GM23248 (cell line): ENCODE measurements at regions not wholly inside any gene's neighbourhood (a gene's known extent, or its start where the extent isn't known, plus 50 kb on each side); places are given as distances from the start of the nearest gene placed in this dataset.

Experiments used
- DNase-seq: peaks from one replicate; pipeline ENCODE4 v3.0.0-alpha.2; 2015
- H2AFZ ChIP-seq: fragments of 200-600 bp; sonication (generic); 2 replicates; pipeline ENCODE4 v1.6.1; 2016; ENCODE audit warnings: antibody characterized with exemption
- H3F3A ChIP-seq: fragments of 200-600 bp; sonication (generic); 2 replicates; pipeline ENCODE4 v1.6.1; 2016; ENCODE audit warnings: mild to moderate bottlenecking, antibody characterized with exemption, mixed run types; ENCODE audit not compliant: insufficient read depth
- H3K27ac ChIP-seq: fragments of 200-600 bp; sonication (generic); 2 replicates; pipeline ENCODE4 v1.5.1; 2016; ENCODE audit warnings: mild to moderate bottlenecking
- H3K27me3 ChIP-seq: fragments of 200-600 bp; sonication (generic); replicated peaks from 2 replicates; pipeline ENCODE4 v1.6.1; 2016; ENCODE audit warnings: mild to moderate bottlenecking; ENCODE audit not compliant: insufficient read depth
- H3K36me3 ChIP-seq: fragments of 200-600 bp; sonication (generic); 2 replicates; pipeline ENCODE4 v1.6.1; 2016; ENCODE audit warnings: low read depth, mild to moderate bottlenecking
- H3K4me1 ChIP-seq: fragments of 200-600 bp; sonication (generic); 2 replicates; pipeline ENCODE4 v1.6.1; 2016; ENCODE audit warnings: mild to moderate bottlenecking; ENCODE audit not compliant: insufficient read depth
- H3K4me2 ChIP-seq: fragments of 200-600 bp; sonication (generic); one replicate; pipeline ENCODE4 v1.6.1; 2016; ENCODE audit warnings: mild to moderate bottlenecking; ENCODE audit not compliant: unreplicated experiment
- H3K4me3 ChIP-seq: fragments of 200-600 bp; sonication (generic); 2 replicates; pipeline ENCODE4 v1.5.1; 2016; ENCODE audit warnings: mild to moderate bottlenecking
- H3K79me2 ChIP-seq: fragments of 200-600 bp; sonication (generic); 2 replicates; pipeline ENCODE4 v1.6.1; 2016; ENCODE audit warnings: mild to moderate bottlenecking; ENCODE audit not compliant: insufficient read depth
- H3K9ac ChIP-seq: fragments of 200-600 bp; sonication (generic); 2 replicates; pipeline ENCODE4 v1.6.1; 2016; ENCODE audit warnings: mild to moderate bottlenecking
- H3K9me2 ChIP-seq: fragments of 200-600 bp; sonication (generic); 2 replicates; pipeline ENCODE4 v1.6.1; 2016; ENCODE audit warnings: mixed run types, mild to moderate bottlenecking, moderate library complexity; ENCODE audit not compliant: insufficient read depth
- H3K9me3 ChIP-seq: fragments of 200-600 bp; sonication (generic); one replicate; pipeline ENCODE4 v1.6.1; 2017; ENCODE audit warnings: low read depth
- H4K20me1 ChIP-seq: fragments of 200-600 bp; sonication (generic); 2 replicates; pipeline ENCODE4 v1.6.0; 2016; ENCODE audit not compliant: insufficient read depth
- EZH2 ChIP-seq: fragments of 200-600 bp; sonication (generic); IDR thresholded peaks from 2 replicates; pipeline ENCODE4 v1.6.1; 2018; ENCODE audit warnings: antibody characterized with exemption, mild to moderate bottlenecking; ENCODE audit not compliant: insufficient read depth, poor library complexity, severe bottlenecking
- EZH2phosphoT487 ChIP-seq: fragments of 200-600 bp; sonication (generic); IDR thresholded peaks from 2 replicates; pipeline ENCODE4 v1.6.1; 2018; ENCODE audit warnings: antibody characterized with exemption, moderate library complexity, mild to moderate bottlenecking, low read depth; ENCODE audit not compliant: insufficient read depth
- WGBS, 2 experiments: methylation state at CpG; one replicate each; pipeline ENCODE4 v1.1.6; 2015 to 2017; ENCODE audit warnings: low lambda C conversion rate in 2 of 2, low coverage in 1 of 2; ENCODE audit errors: missing lambda C conversion rate in 2 of 2; 5-methylcytosine and 5-hydroxymethylcytosine counted together
- in situ Hi-C: fragments of 300-500 bp; cut with MboI; formaldehyde crosslinking; loops from 2 replicates; pipeline ENCODE4 v1.15.0; 2020

- TF ChIP-seq EZH2 (no peak), EZH2phosphoT487 (no peak)
- peaks cover 9% of the 10 kb centered on the region for H3F3A ChIP-seq
- no peaks in the 10 kb centered on the region for H3K9me3 ChIP-seq
- H3K4me1 ChIP-seq = peaks cover 15% of the 10 kb centered on the region
- peak; percentile 92 for DNase-seq
- H4K20me1 ChIP-seq = no peaks in the 10 kb centered on the region
- WGBS, 2 experiments = 0% methylated on average over 3 of the region's 3 CpGs
- H3K79me2 ChIP-seq = no peaks in the 10 kb centered on the region
- no peak overlapping the region for H3K4me3 ChIP-seq
- H3K4me2 ChIP-seq = peak overlapping the region; percentile 54
- no peaks in the 10 kb centered on the region for H3K9me2 ChIP-seq
- 0 out of 2 replicates have a peak, but pooled peaks cover 3% of the 10 kb centered on the region for H3K36me3 ChIP-seq
- peak overlapping the region; percentile 53 for H2AFZ ChIP-seq
- no peaks in the 10 kb centered on the region for H3K27me3 ChIP-seq
- no peak overlapping the region for H3K9ac ChIP-seq
- in situ Hi-C loops = no loop called here
- H3K27ac ChIP-seq = peak overlapping the region; percentile 66
Observed at GRCh38 chr5:125093776-125094175, 347.3 kb upstream of the ZNF608 start.

- WGBS, 2 experiments = 100% methylated on average over 1 of the region's 1 CpG
- no peak overlapping the region for H3K27ac ChIP-seq
- no peak overlapping the region for H3K9ac ChIP-seq
- no peak overlapping the region for H3K4me2 ChIP-seq
- no peak for DNase-seq
- no peaks in the 10 kb centered on the region for H3K4me1 ChIP-seq
- H3K79me2 ChIP-seq = no peaks in the 10 kb centered on the region
- TF ChIP-seq EZH2phosphoT487 = no peak
- no peaks in the 10 kb centered on the region for H3K27me3 ChIP-seq
- H2AFZ ChIP-seq = no peak overlapping the region
- H3K4me3 ChIP-seq = no peak overlapping the region
- H3K9me2 ChIP-seq = no peaks in the 10 kb centered on the region; the same call in 1 of the 2 replicates
- 0 out of 2 replicates have a peak, but pooled peaks cover 3% of the 10 kb centered on the region for H3K36me3 ChIP-seq
- in situ Hi-C loops = no loop called here
- no peaks in the 10 kb centered on the region for H4K20me1 ChIP-seq
- no peaks in the 10 kb centered on the region for H3K9me3 ChIP-seq
- H3F3A ChIP-seq = no peaks in the 10 kb centered on the region
Observed at GRCh38 chr5:125100342-125100741, 353.9 kb upstream of the ZNF608 start.

GRCh38 chr5:125100951-125101350, 354.5 kb upstream of the ZNF608 start:
- Histone ChIP-seq H3K9me2 (no peaks in the 10 kb centered on the region; the same call in 1 of the 2 replicates), H4K20me1 (no peaks in the 10 kb centered on the region), H3K4me3 (no peak overlapping the region), H3K27ac (no peak overlapping the region), H3K36me3 (no peaks in the 10 kb centered on the region), H3K79me2 (no peaks in the 10 kb centered on the region), H3K4me2 (no peak overlapping the region), H3K9me3 (no peaks in the 10 kb centered on the region), H3F3A (no peaks in the 10 kb centered on the region), H3K9ac (no peak overlapping the region), H3K4me1 (no peaks in the 10 kb centered on the region), H3K27me3 (no peaks in the 10 kb centered on the region), H2AFZ (no peak overlapping the region)
- in situ Hi-C loops = no loop called here
- no peak for DNase-seq
- WGBS, 2 experiments = 87 to 91% methylated on average over 4 of the region's 4 CpGs
- no peak for TF ChIP-seq EZH2
- TF ChIP-seq EZH2phosphoT487 = no peak

GRCh38 chr5:125103459-125103858, 357.0 kb upstream of the ZNF608 start:
- TF ChIP-seq EZH2 (no peak), EZH2phosphoT487 (no peak)
- no peaks in the 10 kb centered on the region for H3K27me3 ChIP-seq
- peak overlapping the region; percentile 3; the same call in 1 of the 2 replicates for H2AFZ ChIP-seq
- H3K27ac ChIP-seq = no peak overlapping the region
- no peaks in the 10 kb centered on the region for H3K79me2 ChIP-seq
- no peaks in the 10 kb centered on the region for H3K4me1 ChIP-seq
- in situ Hi-C loops = no loop called here
- no peaks in the 10 kb centered on the region for H3K36me3 ChIP-seq
- no peak overlapping the region for H3K4me2 ChIP-seq
- no peak overlapping the region for H3K9ac ChIP-seq
- WGBS, 2 experiments = 93 to 98% methylated on average over 1 of the region's 1 CpG
- no peak overlapping the region for H3K4me3 ChIP-seq
- no peaks in the 10 kb centered on the region for H4K20me1 ChIP-seq
- DNase-seq = no peak
- no peaks in the 10 kb centered on the region for H3F3A ChIP-seq
- no peaks in the 10 kb centered on the region for H3K9me3 ChIP-seq
- H3K9me2 ChIP-seq = no peaks in the 10 kb centered on the region; the same call in 1 of the 2 replicates

- TF ChIP-seq EZH2 (no peak), EZH2phosphoT487 (no peak)
- H3K27me3 ChIP-seq = no peaks in the 10 kb centered on the region
- WGBS, 2 experiments = 92 to 97% methylated on average over 1 of the region's 1 CpG
- no peak overlapping the region for H3K9ac ChIP-seq
- no peaks in the 10 kb centered on the region for H3K36me3 ChIP-seq
- H4K20me1 ChIP-seq = no peaks in the 10 kb centered on the region
- H3K9me3 ChIP-seq = no peaks in the 10 kb centered on the region
- H2AFZ ChIP-seq = no peak overlapping the region
- no peak overlapping the region for H3K4me3 ChIP-seq
- no peaks in the 10 kb centered on the region; the same call in 1 of the 2 replicates for H3K9me2 ChIP-seq
- no peak overlapping the region for H3K27ac ChIP-seq
- no peaks in the 10 kb centered on the region for H3F3A ChIP-seq
- no peak overlapping the region for H3K4me2 ChIP-seq
- H3K4me1 ChIP-seq = no peaks in the 10 kb centered on the region
- in situ Hi-C loops = no loop called here
- no peaks in the 10 kb centered on the region for H3K79me2 ChIP-seq
- no peak for DNase-seq
Observed at GRCh38 chr5:125106271-125106670, 359.8 kb upstream of the ZNF608 start.
